ENCODE measurements at regions not wholly inside any gene's neighbourhood (a gene's known extent, or its start where the extent isn't known, plus 50 kb on each side); places are given as distances from the start of the nearest gene placed in this dataset.

DNA sequence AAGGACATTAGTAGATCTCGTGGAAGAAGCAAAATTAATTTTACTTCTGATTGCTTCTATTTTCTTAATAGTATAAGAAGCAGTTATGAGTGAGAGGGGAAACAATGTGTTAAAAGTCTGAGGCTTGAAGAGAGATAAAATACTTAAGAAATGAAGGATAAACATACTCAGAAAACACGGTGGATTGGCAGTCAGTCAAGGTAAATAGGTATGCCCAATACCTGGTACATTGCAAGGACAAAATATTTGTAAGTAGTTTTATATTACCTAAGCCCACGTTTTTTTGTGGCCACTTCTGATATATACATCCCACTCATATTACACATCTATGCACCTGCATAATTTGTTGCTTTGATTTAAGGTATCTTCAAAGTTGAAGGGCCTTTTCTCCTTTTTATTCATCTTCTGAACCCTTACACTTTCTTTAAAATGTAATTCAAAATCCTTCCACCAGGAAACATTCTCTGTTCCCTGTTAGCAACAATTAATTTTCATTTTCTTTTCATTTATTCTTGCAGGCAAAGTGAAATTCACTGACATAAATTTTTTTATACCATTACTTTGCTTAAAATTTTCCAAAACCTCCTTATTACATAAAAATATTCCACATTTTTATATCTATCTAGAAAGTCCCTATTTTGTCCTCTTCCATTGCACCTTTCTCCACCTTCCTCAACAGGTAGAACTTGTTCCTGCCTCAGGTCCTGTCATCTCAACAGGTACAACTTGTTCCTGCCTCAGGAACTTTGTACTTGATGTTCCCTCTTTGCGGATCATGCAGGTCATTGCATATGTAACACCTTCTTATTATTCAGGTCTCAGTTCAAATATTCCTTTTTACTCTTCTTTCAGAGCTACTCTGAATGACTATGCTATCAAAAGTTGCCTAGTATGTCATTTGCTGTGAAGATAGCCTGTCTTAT lies 755.7 kb upstream of the ALCAM start:
- no peak for DNase-seq

- DNase-seq, result no peak
Measured at GRCh38 chr3:104612218-104612617, 754.5 kb upstream of the ALCAM start.

DNA sequence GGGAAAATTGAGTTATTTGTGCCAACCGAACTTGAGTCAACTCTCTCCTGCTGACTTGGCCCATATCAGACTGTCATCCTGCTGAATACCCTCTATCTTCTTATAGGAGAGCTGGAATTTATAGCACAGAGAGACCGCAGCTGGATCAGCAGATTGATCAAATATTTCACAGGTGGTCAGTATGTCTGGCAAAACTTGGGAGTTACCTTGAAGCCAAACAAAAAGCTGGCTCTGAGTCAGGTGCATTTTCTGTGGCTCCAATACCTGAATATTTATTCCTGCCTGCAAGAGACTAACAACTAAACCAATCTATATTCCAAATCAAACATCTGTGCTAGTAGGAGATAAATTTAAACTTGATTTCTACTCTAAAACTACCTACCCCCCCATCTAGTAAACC lies 752.1 kb upstream of the ALCAM start:
- no peak for DNase-seq

DNA sequence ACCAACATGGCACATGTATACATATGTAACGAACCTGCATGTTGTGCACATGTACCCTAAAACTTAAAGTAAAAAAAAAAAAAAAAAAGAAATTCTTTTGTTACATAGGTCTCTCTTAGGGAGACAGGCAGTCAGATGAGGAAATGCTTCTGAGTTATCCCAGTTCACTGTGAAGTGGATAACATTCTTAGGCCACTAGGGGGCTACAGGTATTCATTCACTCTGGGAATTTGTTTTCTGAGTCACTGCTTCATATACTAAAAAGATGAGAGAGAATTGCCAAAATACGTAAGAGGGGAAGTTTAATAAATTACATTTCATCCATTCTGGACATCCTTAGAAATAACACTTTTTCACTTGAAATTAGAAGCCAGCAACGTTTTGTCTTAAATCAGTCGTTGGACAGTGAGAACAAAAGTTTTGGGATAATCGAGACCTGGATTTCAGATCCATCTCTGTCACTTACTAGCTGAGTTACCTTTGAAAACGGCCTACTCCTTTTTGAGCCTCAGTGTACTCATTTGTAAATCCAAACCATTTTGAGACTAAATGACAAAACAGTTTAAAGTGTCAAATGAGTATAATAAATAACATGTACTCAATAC lies 738.4 kb upstream of the ALCAM start:
- peak; percentile 75 for DNase-seq

- DNase-seq, result no peak
Measured at GRCh38 chr3:104629038-104629437, 737.7 kb upstream of the ALCAM start.

GRCh38 chr3:104631254-104631653 lies 735.5 kb upstream of the ALCAM start:
- DNase-seq, result no peak

DNA sequence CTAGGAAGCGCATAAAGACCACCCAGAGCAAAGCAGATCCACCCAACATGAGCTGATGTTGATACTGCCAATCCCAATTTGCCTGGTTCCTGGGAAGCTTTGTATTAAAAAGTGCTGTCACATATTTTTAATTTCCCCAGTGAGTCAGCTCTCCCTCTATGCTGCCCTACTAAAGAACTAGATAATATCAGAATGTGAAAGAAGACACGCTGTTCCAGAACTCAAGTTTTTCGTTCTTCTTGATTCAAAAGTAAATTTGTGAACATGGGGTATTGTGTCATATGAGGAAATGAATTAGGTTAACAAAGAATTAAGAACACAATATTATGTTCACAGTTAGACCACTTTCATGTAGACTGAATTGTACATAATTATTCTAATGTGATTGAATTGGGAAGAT lies 734.2 kb upstream of the ALCAM start:
- DNase-seq, result no peak

- DNase-seq, result no peak
Measured at GRCh38 chr3:104632947-104633346, 733.8 kb upstream of the ALCAM start.

- DNase-seq, result peak; percentile 34
Measured at GRCh38 chr3:104635872-104636580, 730.7 kb upstream of the ALCAM start.

DNA sequence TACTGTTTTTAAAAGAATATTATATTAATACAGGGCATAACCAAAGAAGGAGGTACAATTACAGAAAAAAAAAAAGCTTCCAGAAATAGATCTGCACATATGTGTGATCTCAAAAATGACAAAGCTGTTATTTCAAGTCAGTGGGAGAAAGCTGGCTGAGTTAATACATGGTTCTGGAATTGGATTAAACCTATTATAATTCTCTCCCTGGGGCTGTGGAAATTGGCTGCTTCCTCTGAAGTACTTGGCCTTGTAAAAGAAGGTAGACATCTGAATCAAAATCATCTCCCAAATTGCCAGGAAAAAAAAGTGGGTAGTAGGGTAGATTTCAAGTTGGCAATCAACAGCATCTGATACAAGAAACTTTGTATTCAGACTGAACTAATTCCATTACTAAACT lies 723.9 kb upstream of the ALCAM start:
- peak; percentile 74 for DNase-seq

DNA sequence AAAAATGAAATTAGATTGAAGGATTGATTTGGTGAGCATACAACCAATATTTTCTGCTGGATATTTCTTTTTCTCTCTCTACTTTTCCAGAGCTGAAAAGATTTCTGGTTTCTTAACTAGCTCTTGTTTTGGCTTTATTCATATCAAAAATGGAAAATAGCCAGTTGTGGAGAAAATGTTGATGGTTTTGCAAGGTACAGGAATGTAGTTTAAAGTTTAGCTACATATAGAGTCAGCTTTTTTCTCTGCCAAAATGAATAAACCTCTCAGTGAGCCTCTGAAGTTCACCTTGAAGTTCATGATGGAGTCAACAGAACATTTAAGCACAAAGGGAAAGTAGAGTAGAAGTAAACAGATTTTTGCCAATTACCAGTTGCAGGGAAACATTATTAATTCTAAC lies 720.5 kb upstream of the ALCAM start:
- DNase-seq, result no peak

DNA sequence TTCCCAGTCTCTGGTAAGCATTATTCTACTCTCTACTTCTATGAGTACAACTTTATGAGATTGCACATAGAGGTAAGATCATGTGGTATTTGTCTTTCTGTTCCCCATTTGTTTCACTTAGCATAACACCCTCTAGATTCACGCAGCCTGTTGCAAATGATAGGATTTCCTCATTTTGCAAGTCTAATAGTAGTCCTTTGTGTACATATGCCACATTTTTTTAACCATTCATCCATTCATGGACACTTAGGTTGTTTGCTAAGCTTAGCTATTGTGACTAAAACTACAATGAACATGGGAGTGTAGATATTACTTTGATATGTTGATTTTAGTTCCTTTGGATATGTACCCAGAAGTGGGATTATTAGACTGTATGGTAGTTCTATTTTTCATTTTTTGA lies 717.9 kb upstream of the ALCAM start:
- DNase-seq, result no peak

DNA sequence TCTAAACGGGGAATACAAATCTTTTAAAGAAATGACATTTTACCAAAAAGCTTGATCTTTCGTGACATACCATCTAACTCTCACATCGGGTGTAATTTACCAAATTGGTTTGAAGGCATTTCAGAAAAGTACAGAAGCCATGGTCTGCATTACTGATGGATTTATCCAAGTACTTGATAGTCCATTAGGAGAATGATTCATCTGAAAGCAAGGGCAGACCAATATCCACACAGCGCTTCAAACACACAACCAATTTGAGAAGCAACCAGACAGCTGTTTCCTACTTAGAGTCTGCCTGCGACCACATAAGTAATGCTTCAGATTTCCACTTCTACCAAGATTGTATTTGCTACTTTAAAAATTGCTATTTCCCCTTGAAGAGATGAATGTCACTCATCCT lies 697.6 kb upstream of the ALCAM start:
- no peak for DNase-seq

GRCh38 chr3:104672331-104672730 lies 694.4 kb upstream of the ALCAM start:
- no peak for DNase-seq

DNA sequence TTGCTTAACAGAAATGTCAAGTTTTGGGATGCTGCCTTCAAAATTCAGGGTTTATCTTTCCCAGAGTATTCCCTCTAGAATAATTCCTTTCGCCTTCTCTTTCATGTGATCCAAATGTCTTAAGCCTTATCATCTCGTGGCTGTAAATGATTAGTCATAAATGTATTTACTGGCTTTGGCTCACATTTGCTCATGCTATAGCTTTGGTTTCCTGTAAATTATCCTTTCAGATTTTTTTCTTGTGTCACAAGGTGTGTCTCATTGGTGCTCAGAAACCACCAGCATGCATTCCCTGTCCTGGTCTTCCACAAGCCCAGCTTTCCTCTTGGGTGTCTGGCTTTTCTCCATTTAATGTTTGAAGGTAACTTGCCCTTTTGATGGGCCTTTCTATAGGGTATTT lies 692.7 kb upstream of the ALCAM start:
- DNase-seq, result no peak

GRCh38 chr3:104676241-104676640 lies 690.5 kb upstream of the ALCAM start:
- no peak for DNase-seq

- DNase-seq, result no peak
Measured at GRCh38 chr3:104677932-104678331, 688.8 kb upstream of the ALCAM start.

DNA sequence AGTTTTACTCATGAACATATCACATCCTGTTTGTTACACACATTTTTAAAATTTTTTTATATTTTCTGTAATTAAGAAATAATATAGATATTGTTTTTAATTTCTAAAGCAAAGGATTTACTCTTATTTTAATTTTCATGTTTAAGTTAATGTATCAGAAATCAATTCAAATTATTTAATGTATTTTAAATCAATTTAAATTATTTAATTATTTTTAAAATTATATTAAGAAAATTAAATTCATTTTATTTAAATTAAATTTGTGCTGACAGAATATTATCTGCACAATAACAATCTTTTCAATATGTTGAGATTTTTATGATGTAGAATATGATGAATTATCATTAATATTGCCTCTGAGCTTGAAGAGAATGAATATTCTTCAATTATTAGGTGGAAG lies 681.2 kb upstream of the ALCAM start:
- DNase-seq, result no peak

- no peak for DNase-seq
Measured at GRCh38 chr3:104687362-104687761, 679.3 kb upstream of the ALCAM start.

DNA sequence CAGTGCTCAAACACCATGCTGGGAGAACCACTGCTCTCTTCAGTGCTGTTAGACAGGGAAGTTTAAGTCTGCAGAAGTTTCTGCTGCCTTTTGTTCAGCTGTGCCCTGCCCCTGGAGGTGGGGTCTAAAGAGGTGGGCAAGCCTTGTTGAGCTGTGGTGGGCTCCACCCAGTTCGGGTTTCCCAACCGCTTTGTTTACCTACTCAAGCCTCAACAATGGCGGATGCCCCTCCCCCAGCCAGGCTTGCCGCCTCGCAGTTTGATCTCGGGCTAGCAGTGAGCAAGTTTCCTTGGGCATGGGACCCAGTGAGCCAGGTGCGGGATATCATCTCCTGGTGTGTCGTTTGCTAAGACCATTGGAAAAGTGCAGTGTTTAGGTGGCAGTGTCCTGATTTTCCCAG lies 670.2 kb upstream of the ALCAM start:
- DNase-seq, result no peak

DNA sequence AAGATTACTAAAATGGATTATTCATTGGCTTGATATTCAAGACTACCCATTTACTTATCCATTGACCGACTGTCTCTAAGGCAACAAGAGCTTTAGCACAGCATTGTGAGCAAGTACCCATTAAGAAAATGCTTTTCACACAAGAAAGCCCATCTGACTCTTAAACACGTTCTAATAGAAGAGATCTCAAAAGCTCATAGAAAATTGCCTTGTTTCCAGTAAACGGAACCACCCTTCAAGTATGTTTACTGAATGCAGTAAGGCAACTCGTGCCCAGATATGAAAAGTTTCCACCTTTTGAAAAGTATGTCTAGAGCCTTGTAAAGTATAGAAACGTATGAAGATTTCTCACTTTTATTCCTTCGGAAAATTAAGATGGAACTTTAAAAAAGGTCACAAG lies 655.3 kb upstream of the ALCAM start:
- DNase-seq, result no peak

DNA sequence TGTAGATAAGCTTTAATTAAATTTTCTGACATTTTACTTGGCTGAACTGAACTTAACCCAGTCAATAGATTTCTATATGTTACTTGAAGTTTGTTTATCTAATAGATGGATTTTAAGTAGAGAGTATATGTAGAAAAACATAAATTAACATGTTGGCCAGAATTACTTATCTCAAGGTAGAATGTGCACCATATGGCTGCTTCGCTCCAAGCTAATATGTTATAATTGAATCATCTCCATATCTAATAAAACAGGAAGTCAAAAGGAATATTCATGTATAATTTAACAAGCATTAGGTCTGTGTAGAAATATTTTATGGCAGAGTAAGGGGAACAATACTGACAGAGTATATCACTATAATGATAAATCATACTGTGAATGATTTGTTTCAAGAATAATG lies 650.7 kb upstream of the ALCAM start:
- no peak for DNase-seq

DNA sequence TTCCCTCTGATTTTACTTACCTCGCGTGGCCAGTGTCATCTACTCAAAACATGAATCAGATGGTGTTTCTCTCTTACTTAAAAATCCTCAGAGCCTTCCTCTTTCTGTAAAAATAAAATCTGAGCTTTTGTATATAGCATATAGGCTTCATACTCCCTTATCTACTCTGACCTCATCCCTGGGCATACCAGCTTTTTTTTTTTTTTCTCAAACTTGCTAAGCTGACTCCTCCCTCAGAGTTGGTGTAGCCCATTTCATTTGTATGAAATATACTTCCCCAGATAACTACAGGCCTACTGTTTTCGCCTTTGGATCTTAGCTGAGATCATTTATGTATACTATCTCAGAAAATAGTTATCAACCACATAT lies 648.9 kb upstream of the ALCAM start:
- DNase-seq, result no peak

DNA sequence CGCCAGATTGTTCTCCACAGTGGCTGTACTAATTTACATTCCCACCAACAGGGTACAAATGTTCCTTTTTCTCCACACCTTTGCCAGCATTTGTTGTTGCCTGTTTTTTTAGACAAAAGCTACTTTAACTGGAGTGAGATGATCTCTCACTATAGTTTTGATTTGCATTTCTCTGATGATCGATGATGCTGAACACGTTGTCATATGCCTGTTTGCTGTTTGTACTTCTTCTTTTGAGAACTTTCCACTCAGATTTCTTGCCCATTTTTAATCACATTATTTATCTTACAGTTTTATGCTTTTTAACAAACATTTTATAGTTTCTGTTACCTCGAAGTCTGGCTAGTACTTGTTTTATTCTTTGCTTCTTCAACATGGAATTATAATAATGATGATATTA lies 643.7 kb upstream of the ALCAM start:
- no peak for DNase-seq

Measured in NCI-H82 (cell line).